Spleen (tissue), 11 donors: ENCODE measurements at regions not wholly inside any gene's neighbourhood (a gene's known extent, or its start where the extent isn't known, plus 50 kb on each side); places are given as distances from the start of the nearest gene placed in this dataset.

Experiments
- DNase-seq: peaks from one replicate; pipeline ENCODE4 v3.0.0-alpha.2; 2020
- H3K27ac ChIP-seq, 8 donors: fragments of 200-600 bp; sonication (generic) in 7 of 8; 1 replicate in 4 of 8; 2 replicates in 4 of 8; pipeline versions ENCODE4 v1.5.0 to v1.8.0; 2016 to 2021; ENCODE audit warnings: inconsistent platforms in 4 of 8, mild to moderate bottlenecking in 4 of 8, moderate library complexity in 1 of 8
- H3K27me3 ChIP-seq, 7 donors: fragments of 200-600 bp; sonication (generic) in 6 of 7; replicated peaks in 1 of 7; 1 replicate in 4 of 7; 2 replicates in 3 of 7; pipeline versions ENCODE4 v1.5.0 to v1.8.0; 2016 to 2021; ENCODE audit warnings: inconsistent platforms in 3 of 7, mild to moderate bottlenecking in 1 of 7
- H3K36me3 ChIP-seq, 6 donors: fragments of 200-600 bp; sonication (generic) in 5 of 6; 1 replicate in 4 of 6; 2 replicates in 2 of 6; pipeline versions ENCODE4 v1.5.0 to v1.8.0; 2016 to 2021; ENCODE audit warnings: inconsistent platforms in 2 of 6
- H3K4me1 ChIP-seq, 6 donors: fragments of 200-600 bp; sonication (generic) in 5 of 6; 1 replicate in 3 of 6; 2 replicates in 3 of 6; pipeline versions ENCODE4 v1.5.0 to v1.8.0; 2016 to 2021; ENCODE audit warnings: inconsistent platforms in 3 of 6
- H3K4me3 ChIP-seq, 8 donors: fragments of 200-600 bp; sonication (generic) in 7 of 8; 1 replicate in 4 of 8; 2 replicates in 4 of 8; pipeline versions ENCODE4 v1.5.0 to v1.8.0; 2016 to 2021; ENCODE audit warnings: inconsistent platforms in 4 of 8, mild to moderate bottlenecking in 4 of 8, moderate library complexity in 2 of 8
- H3K9me3 ChIP-seq, 8 donors: fragments of 200-600 bp; sonication (generic) in 7 of 8; 1 replicate in 4 of 8; 2 replicates in 4 of 8; pipeline versions ENCODE4 v1.5.0 to v1.8.0; 2016 to 2021; ENCODE audit warnings: inconsistent platforms in 4 of 8
- CTCF ChIP-seq, 11 experiments: fragments of 200-600 bp in 7 of 11; fragments of 450-650 bp in 4 of 11; sonication (generic) in 4 of 11; IDR thresholded peaks in 8 of 11; conservative IDR thresholded peaks in 3 of 11; 1 replicate in 7 of 11; 2 replicates in 4 of 11; pipeline versions ENCODE4 v1.4.0 to v1.8.0; 2016 to 2021; ENCODE audit warnings: antibody characterized with exemption in 11 of 11, inconsistent platforms in 4 of 11, mild to moderate bottlenecking in 1 of 11
- POLR2A ChIP-seq, 3 donors: fragments of 450-650 bp; IDR thresholded peaks; one replicate each; pipeline ENCODE4 v1.5.1; 2017; ENCODE audit warnings: antibody characterized with exemption in 3 of 3, mild to moderate bottlenecking in 1 of 3
- POLR2AphosphoS5 ChIP-seq, 3 donors: sonication (generic); formaldehyde crosslinking; IDR thresholded peaks; one replicate each; pipeline ENCODE4 v1.5.1; 2017; ENCODE audit warnings: antibody characterized with exemption in 3 of 3
- WGBS, 5 donors: extraction: QIAGEN DNeasy Blood & Tissue Kit in 3 of 5; methylation state at CpG; one replicate each; pipeline versions ENCODE4 v1.1.5 to v1.1.7; 2013 to 2018; 5-methylcytosine and 5-hydroxymethylcytosine counted together
- intact Hi-C: fragments of 100-400 bp; cut with DNase I; formaldehyde crosslinking; loops from one replicate; pipeline ENCODE4 v1.15.0; 2023; ENCODE audit warnings: low total_unique reads
- donor health status: healthy with polysubstance abuse.
- donor health status: DM: no; HTN: no; CAD: no; lungs with moderate emphysema.
- donor health status: DM: no; HTN: no; CAD: no.
- donor health status: Bipolar disorder and iron deficiency.
- donor health status: healthy.
- donor health status: DM: no; HTN: no; CAD: no.
- donor health status: DM: yes; HTN: yes; CAD: no.

DNA sequence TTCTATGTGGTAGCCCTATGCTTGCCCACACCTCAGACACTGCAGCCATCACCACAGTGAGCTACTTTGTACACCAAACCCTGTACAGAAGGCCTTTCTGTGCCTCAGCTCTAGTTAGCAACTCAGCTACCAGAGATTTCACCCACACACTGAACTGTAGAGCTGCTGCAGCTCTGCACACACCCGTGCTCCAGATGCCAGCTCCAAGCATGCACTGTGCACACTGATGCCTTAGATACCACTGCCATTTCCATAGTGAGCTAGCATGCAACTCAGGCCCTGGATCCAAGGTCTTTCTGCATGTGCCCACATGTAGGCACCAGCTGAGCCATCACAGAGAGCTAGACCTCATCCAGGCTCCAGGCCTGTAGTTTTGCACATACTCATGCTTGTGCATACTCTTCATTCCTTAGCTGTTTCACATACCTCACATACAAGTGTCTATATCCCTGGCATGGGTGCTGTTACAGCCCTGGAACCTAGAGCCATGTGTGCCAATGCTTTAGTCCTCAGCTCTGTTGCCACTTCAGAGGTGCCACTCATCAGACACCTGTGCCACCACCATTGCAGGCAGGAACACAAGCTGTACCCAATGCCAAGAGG, 423.5 kb upstream of the NDST3 start:
- DNase-seq = no peak
- 44 to 100% (median 81%) methylated on average over 1 of the region's 1 CpG for WGBS, 5 donors
- no peaks in the 10 kb centered on the region for H3K27me3 ChIP-seq
- no peak overlapping the region for H3K4me3 ChIP-seq
- TF ChIP-seq CTCF (IDR thresholded peaks at IDR 0.05 in 8 of 11, conservative IDR thresholded peaks at IDR 0.05 in 3 of 11) (no peak), POLR2AphosphoS5 (IDR thresholded peaks at IDR 0.05) (no peak), POLR2A (IDR thresholded peaks at IDR 0.05) (no peak)
- no peak overlapping the region for H3K27ac ChIP-seq
- H3K4me1 ChIP-seq = no peaks in the 10 kb centered on the region
- H3K36me3 ChIP-seq = no peaks in the 10 kb centered on the region
- intact Hi-C loops = no loop called here
- peaks cover 0 to 41% (median 29%) of the 10 kb centered on the region in 8 donors for H3K9me3 ChIP-seq

DNA sequence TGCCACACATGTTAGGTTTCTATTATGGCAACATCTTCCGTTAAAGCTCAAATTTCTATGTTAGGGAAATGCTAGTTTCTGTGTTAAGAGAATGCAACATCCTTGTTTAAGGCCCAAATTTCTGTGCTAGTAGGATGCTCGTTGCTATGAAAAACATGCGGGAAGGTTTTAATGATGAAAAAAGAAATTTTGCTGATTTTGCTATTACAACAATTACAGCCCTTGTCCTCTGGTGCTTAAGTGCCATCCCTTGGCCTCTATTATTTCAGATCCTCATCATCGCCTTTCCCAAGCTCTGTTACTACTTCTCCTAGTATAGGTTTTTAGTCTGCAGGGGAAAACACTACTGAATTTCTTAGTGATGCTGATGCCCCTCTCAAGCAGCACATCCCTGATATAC, 412.6 kb upstream of the NDST3 start:
- Histone ChIP-seq H3K36me3 (no peaks in the 10 kb centered on the region), H3K4me3 (no peak overlapping the region), H3K9me3 (peaks cover 0 to 13% (median 7%) of the 10 kb centered on the region in 8 donors), H3K4me1 (no peaks in the 10 kb centered on the region), H3K27me3 (no peaks in the 10 kb centered on the region), H3K27ac (no peak overlapping the region)
- intact Hi-C loops = no loop called here
- 85 to 93% (median 91%) methylated on average over 4 of the region's 4 CpGs for WGBS, 5 donors
- no peak for DNase-seq
- no peak for TF ChIP-seq POLR2A (IDR thresholded peaks at IDR 0.05)
- no peak for TF ChIP-seq POLR2AphosphoS5 (IDR thresholded peaks at IDR 0.05)
- no peak for TF ChIP-seq CTCF (IDR thresholded peaks at IDR 0.05 in 8 of 11, conservative IDR thresholded peaks at IDR 0.05 in 3 of 11)

DNA sequence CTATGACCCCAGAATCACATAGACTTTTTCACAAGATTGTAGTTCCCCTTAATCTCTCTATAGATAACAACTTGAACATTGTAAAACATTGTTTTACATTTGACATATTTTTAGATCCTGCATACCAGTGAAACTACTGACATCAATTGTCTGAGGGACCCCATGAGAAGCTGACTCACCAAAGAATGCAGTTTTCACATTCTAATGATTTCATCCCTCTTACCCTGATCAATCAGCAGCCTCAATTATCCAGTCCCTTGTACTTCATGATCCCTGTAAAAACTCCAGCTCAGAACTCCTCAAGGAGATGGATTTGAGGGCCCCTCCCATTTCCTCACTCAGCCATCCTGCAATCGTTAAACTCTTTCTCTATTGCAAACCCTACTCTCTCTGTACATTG, 411.0 kb upstream of the NDST3 start:
- TF ChIP-seq CTCF (IDR thresholded peaks at IDR 0.05 in 8 of 11, conservative IDR thresholded peaks at IDR 0.05 in 3 of 11) (no peak), POLR2A (IDR thresholded peaks at IDR 0.05) (no peak), POLR2AphosphoS5 (IDR thresholded peaks at IDR 0.05) (no peak)
- H3K36me3 ChIP-seq = no peaks in the 10 kb centered on the region
- no peaks in the 10 kb centered on the region for H3K9me3 ChIP-seq
- no peak overlapping the region for H3K27ac ChIP-seq
- intact Hi-C loops = no loop called here
- DNase-seq = no peak
- H3K4me3 ChIP-seq = no peak overlapping the region
- no peaks in the 10 kb centered on the region for H3K4me1 ChIP-seq
- WGBS, 5 donors = 59 to 91% (median 74%) methylated on average over 1 of the region's 1 CpG
- no peaks in the 10 kb centered on the region for H3K27me3 ChIP-seq

DNA sequence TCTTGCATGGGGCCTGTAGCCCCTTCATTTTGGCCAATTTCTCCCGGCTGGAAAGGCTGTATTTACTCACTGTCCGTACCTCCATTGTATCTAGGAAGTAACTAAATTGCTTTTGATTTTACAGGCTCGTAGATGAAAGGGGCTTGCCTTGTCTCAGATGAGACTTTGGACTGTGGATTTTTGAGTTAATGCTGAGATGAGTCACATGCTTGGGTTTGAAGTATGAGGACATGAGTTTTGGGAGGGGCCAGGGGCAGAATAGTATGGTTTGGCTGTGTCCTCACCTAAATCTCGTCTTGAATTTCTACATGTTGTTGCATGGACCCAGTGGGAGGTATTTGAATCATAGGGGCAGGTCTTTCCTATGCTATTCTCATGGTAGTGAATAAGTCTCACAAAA, 407.6 kb upstream of the NDST3 start:
- intact Hi-C loops = no loop called here
- 70 to 85% (median 74%) methylated on average over 4 of the region's 4 CpGs for WGBS, 5 donors

More for the DNA sequence above, 407.6 kb upstream of the NDST3 start:
- Histone ChIP-seq H3K27ac (no peak overlapping the region), H3K36me3 (no peaks in the 10 kb centered on the region), H3K4me3 (no peak overlapping the region), H3K4me1 (no peaks in the 10 kb centered on the region), H3K27me3 (no peaks in the 10 kb centered on the region), H3K9me3 (peaks cover 0 to 3% (median 0%) of the 10 kb centered on the region in 8 donors)
- no peak for TF ChIP-seq POLR2AphosphoS5 (IDR thresholded peaks at IDR 0.05)
- no peak for TF ChIP-seq POLR2A (IDR thresholded peaks at IDR 0.05)
- TF ChIP-seq CTCF (IDR thresholded peaks at IDR 0.05 in 8 of 11, conservative IDR thresholded peaks at IDR 0.05 in 3 of 11) = no peak
- DNase-seq = no peak
